Fibroblast of gingiva (primary cell): ENCODE measurements at regions not wholly inside any gene's neighbourhood (a gene's known extent, or its start where the extent isn't known, plus 50 kb on each side); places are given as distances from the start of the nearest gene placed in this dataset.

Experiments
- DNase-seq: peaks from one replicate; pipeline ENCODE4 v3.0.0-alpha.2; 2011; ENCODE audit warnings: low read depth

- no peak for DNase-seq
These were observed 55.8 kb upstream of the CPEB4 start for GRCh38 chr5:173832386-173832785.

- DNase-seq: peak; percentile 5
These were observed 54.8 kb upstream of the CPEB4 start for GRCh38 chr5:173833196-173833985.

DNA sequence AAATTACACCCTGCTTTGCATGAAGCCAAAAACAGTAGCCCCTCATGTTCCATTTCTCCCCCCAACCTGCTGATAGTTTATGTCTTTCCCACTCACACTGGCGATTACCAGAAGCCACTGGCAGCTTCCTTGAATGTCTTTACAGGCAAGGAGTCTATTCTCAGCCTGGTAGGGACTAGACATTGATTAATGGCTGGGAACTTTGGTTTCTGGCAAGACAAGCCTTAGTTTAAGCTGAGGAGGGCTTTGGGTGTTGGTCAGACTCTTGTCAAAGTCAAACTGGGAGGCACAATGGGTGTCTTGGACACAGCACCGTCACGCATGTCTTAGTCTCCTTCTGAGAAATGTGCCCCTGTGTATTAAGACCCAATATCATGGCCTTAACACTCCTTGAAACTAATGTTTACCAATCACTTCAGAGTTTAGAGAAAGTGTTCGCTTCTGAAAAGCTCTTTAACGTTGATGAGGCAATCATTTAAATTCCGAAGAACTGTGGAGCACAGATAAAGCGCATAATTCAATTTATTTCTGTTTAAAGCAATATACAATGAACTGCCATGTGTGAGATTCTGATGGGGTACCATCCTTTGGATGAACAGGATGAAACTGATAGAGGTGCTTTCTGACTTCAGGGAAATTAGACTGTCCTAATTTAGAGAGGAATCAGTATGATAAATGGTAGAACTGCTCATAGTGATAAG lies 53.9 kb upstream of the CPEB4 start:
- no peak for DNase-seq

DNA sequence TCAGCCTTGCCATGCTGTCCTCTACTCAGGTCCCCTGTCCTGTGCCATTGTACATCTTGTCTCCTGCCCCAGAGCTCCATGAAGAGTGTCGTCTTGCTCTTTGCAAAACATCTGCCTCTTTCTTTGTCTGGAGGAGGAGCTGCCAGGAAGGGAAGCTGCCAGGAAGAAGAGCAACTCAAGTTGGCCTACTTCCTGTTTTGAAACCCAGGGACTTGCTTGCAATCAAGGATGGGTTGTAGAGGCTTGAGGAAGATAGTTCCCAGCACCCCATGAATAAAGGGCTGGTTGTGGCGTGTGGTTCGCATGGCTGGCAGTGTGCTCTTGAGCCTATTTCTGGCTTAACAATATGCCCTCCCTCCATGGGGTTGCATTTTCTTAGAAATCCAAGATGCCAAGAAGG lies 53.0 kb upstream of the CPEB4 start:
- no peak for DNase-seq

DNA sequence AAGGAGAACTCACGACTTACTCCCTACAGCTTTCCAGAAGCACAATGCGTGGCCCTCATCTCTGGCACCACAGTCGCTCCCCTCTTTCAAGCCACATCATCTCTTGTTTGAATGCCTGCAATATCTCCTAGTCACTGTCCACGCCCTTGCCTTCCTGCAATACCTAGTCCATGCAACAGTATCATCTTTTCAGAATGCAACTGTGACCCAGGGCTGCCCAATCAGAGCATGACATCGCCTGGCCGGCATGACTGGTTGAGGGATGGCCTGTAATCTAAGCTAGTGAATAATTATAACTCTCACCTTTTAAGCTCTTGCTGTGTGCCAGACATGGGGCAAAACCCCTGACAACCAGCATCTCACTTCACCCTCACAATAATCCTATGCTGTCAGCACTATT lies 52.5 kb upstream of the CPEB4 start:
- no peak for DNase-seq

DNA sequence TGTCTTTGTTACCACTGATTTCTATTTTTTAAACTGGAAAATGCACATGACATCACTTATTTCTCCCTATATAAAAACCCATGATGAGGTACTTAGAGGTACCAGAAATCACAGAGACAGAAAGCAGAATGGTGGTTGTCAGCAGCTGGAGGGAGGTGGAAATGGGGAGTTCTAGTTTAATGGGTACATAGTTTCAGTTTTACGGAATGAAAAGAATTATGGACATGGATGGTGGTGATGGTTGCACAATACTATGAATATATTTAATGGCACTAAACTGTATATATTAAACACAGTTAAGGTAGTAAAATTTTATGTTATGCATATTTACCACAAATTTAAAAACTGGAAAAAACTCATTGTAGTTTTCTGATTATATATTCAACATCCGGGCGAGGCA lies 50.5 kb upstream of the CPEB4 start:
- DNase-seq: no peak
